Endothelial cell of umbilical vein (primary cell): ENCODE measurements at regions not wholly inside any gene's neighbourhood (a gene's known extent, or its start where the extent isn't known, plus 50 kb on each side); places are given as distances from the start of the nearest gene placed in this dataset.

Experiments
- BruUV-seq: library from RNA; stranded (reverse); fragments of 400-500 nt; replicated peaks from 2 replicates; lab custom pipeline; 2021; lab: Mats Ljungman, UMichigan
- CTCF ChIA-PET: fragments of 300-600, 350-600 bp; sonication (Branson Sonifier 250); formaldehyde crosslinking; loops from one replicate; lab custom pipeline; 2021; ENCODE audit warnings: antibody characterized with exemption, inconsistent platforms; lab: Charles Lee
- POLR2A ChIA-PET: fragments of 300-600, 350-600 bp; sonication (Branson Sonifier 250); formaldehyde crosslinking; loops from one replicate; lab custom pipeline; 2021; ENCODE audit warnings: antibody characterized with exemption, inconsistent platforms; lab: Charles Lee
- DNase-seq: peaks from one replicate; pipeline ENCODE4 v3.0.0-alpha.2; 2011; ENCODE audit warnings: low read depth, low spot score
- FAIRE-seq: peaks from 2 replicates; lab custom pipeline; 2011; peaks lifted over from hg19 to GRCh38; lab: Jason Lieb, UNC
- H2AFZ ChIP-seq: 2 replicates; pipeline ENCODE4 v1.6.0; 2012; ENCODE audit warnings: low read depth, low read length, control low read depth, inconsistent platforms
- H3K27ac ChIP-seq: 2 replicates; pipeline ENCODE4 v1.5.1; 2011; ENCODE audit warnings: low read depth, mild to moderate bottlenecking, control low read depth, low read length, moderate library complexity; ENCODE audit not compliant: insufficient read depth
- H3K27me3 ChIP-seq, 2 experiments: 2 replicates each; pipeline versions ENCODE4 v1.6.0 to v1.6.1; 2011; ENCODE audit warnings: low read length in 2 of 2, mixed read lengths in 1 of 2; ENCODE audit not compliant: control insufficient read depth in 2 of 2, insufficient read depth in 2 of 2
- H3K36me3 ChIP-seq, 2 experiments: 2 replicates in 1 of 2; 3 replicates in 1 of 2; pipeline ENCODE4 v1.5.1; 2011; ENCODE audit warnings: low read length in 2 of 2, mild to moderate bottlenecking in 1 of 2, moderate library complexity in 1 of 2; ENCODE audit not compliant: control insufficient read depth in 2 of 2, insufficient read depth in 2 of 2; ENCODE audit errors: extremely low read depth in 1 of 2
- H3K4me1 ChIP-seq: 3 replicates; pipeline ENCODE4 v1.5.1; 2011; ENCODE audit warnings: mild to moderate bottlenecking, low read length; ENCODE audit not compliant: control insufficient read depth, insufficient read depth; ENCODE audit errors: extremely low read depth
- H3K4me2 ChIP-seq: 2 replicates; pipeline ENCODE4 v1.6.1; 2011; ENCODE audit warnings: low read length, control low read depth, mixed read lengths; ENCODE audit not compliant: insufficient read depth
- H3K4me3 ChIP-seq, 3 experiments: fragments of 200-600 bp in 1 of 3; sonication (generic), shearing (Covaris generic) in 1 of 3; replicated peaks in 1 of 3; 2 replicates each; pipeline ENCODE4 v1.5.1; 2011 to 2016; ENCODE audit warnings: control low read depth in 3 of 3, low read length in 3 of 3, mild to moderate bottlenecking in 2 of 3, inconsistent platforms in 1 of 3, low read depth in 1 of 3, moderate library complexity in 1 of 3; ENCODE audit not compliant: insufficient read depth in 1 of 3
- H3K79me2 ChIP-seq: 2 replicates; pipeline ENCODE4 v1.6.0; 2012; ENCODE audit warnings: low read length, inconsistent platforms; ENCODE audit not compliant: control insufficient read depth, insufficient read depth
- H3K9ac ChIP-seq: replicated peaks from 2 replicates; pipeline ENCODE3; 2011; ENCODE audit warnings: low read length, control low read depth; ENCODE audit not compliant: insufficient read depth; ENCODE audit errors: extremely low read depth
- H3K9me1 ChIP-seq: replicated peaks from 3 replicates; pipeline ENCODE4 v1.6.0; 2011; ENCODE audit warnings: mild to moderate bottlenecking, low read length; ENCODE audit not compliant: control insufficient read depth, insufficient read depth; ENCODE audit errors: extremely low read depth
- H3K9me3 ChIP-seq: replicated peaks from 2 replicates; pipeline ENCODE4 v1.5.1; 2012; ENCODE audit warnings: low read length, inconsistent platforms; ENCODE audit not compliant: control insufficient read depth, insufficient read depth
- H4K20me1 ChIP-seq: replicated peaks from 2 replicates; pipeline ENCODE3; 2011; ENCODE audit warnings: mild to moderate bottlenecking, low read length; ENCODE audit not compliant: control insufficient read depth, insufficient read depth; ENCODE audit errors: extremely low read depth
- CTCF ChIP-seq, 2 donors: IDR thresholded peaks; 1 replicate in 1 of 2; 2 replicates in 1 of 2; pipeline ENCODE4 v1.5.1; 2011; ENCODE audit warnings: low read length in 2 of 2, mild to moderate bottlenecking in 2 of 2, moderate library complexity in 2 of 2, control low read depth in 1 of 2, inconsistent platforms in 1 of 2, low read depth in 1 of 2; ENCODE audit not compliant: insufficient read depth in 1 of 2; ENCODE audit errors: extremely low read depth in 1 of 2
- EZH2 ChIP-seq: IDR thresholded peaks from 2 replicates; pipeline ENCODE4 v1.6.1; 2012; ENCODE audit warnings: borderline replicate concordance, low read depth, mild to moderate bottlenecking, moderate library complexity, low read length, inconsistent platforms; ENCODE audit not compliant: severe bottlenecking
- FOS ChIP-seq: IDR thresholded peaks from 2 replicates; pipeline ENCODE4 v1.6.1; 2011; ENCODE audit warnings: mild to moderate bottlenecking, low read length, moderate library complexity, borderline replicate concordance; ENCODE audit not compliant: insufficient read depth
- GATA2 ChIP-seq: IDR thresholded peaks from 2 replicates; pipeline ENCODE4 v1.7.0; 2011; ENCODE audit warnings: low read depth, mild to moderate bottlenecking, moderate library complexity, mixed read lengths, low read length; ENCODE audit not compliant: insufficient read length, insufficient read depth
- JUN ChIP-seq: IDR thresholded peaks from 2 replicates; pipeline ENCODE4 v1.6.1; 2011; ENCODE audit warnings: borderline replicate concordance, low read depth; ENCODE audit not compliant: insufficient read length, insufficient read depth
- MAX ChIP-seq: IDR thresholded peaks from 2 replicates; pipeline ENCODE4 v1.6.1; 2011; ENCODE audit not compliant: insufficient read depth, insufficient read length
- MYC ChIP-seq: IDR thresholded peaks from one replicate; pipeline ENCODE4 v1.6.1; 2011; ENCODE audit warnings: mild to moderate bottlenecking, low read depth, low read length
- POLR2A ChIP-seq: IDR thresholded peaks from 2 replicates; pipeline ENCODE4 v1.6.1; 2012; ENCODE audit warnings: low read depth, mild to moderate bottlenecking, control low read depth, low read length
- POLR2AphosphoS5 ChIP-seq: IDR thresholded peaks from 2 replicates; pipeline ENCODE4 v1.6.1; 2012; ENCODE audit warnings: low read depth, mild to moderate bottlenecking, control low read depth, low read length, moderate library complexity; ENCODE audit not compliant: insufficient read depth
- dilution Hi-C: fragments of 300-500 bp; cut with MboI; formaldehyde crosslinking; loops from one replicate; pipeline ENCODE4 v1.15.0; 2019; ENCODE audit warnings: low sequenced_read_pairs; ENCODE audit not compliant: extremely low pct_ligation_motif_present
- intact Hi-C: fragments of 100-400 bp; cut with micrococcal nuclease; formaldehyde crosslinking; loops from one replicate; pipeline ENCODE4 v1.10.0; 2022

- H3K9me3 ChIP-seq: no peaks in the 10 kb centered on the region
- no peaks in the 10 kb centered on the region for H3K9me1 ChIP-seq
- ChIA-PET CTCF (no interaction called here), POLR2A (no interaction called here)
- no peaks in the 10 kb centered on the region for H3K36me3 ChIP-seq
- no peak overlapping the region for H3K4me2 ChIP-seq
- dilution Hi-C loops: no loop called here
- no peak for TF ChIP-seq POLR2AphosphoS5
- no peak for TF ChIP-seq GATA2
- TF ChIP-seq MAX: no peak
- no peak for TF ChIP-seq JUN
- TF ChIP-seq MYC: no peak
- no peak for TF ChIP-seq CTCF (IDR thresholded peaks at IDR 0.05; ENCODE audit: extremely low read depth in 1 of 2, insufficient read depth in 1 of 2, low read depth in 1 of 2, low read length in 2 of 2)
- TF ChIP-seq EZH2: no peak
- TF ChIP-seq POLR2A: no peak
- TF ChIP-seq FOS: no peak
- H3K27me3 ChIP-seq: no peaks in the 10 kb centered on the region
- peak overlapping the region; percentile 59 for H2AFZ ChIP-seq
- no peak overlapping the region for H3K9ac ChIP-seq
- H3K4me1 ChIP-seq: no peaks in the 10 kb centered on the region
- H3K79me2 ChIP-seq: no peaks in the 10 kb centered on the region
- intact Hi-C loops: no loop called here
- DNase-seq (peak; percentile 8), FAIRE-seq (peak; percentile 67)
- no peak overlapping the region for H3K4me3 ChIP-seq
- no TSS peak for BruUV-seq
- H4K20me1 ChIP-seq: no peaks in the 10 kb centered on the region
- H3K27ac ChIP-seq: no peak overlapping the region
Observed at GRCh38 chr6:139482287-139482686, 107.8 kb upstream of the CITED2 start.
